Astrocyte (in vitro differentiated cells and primary cell): ENCODE measurements at regions not wholly inside any gene's neighbourhood (a gene's known extent, or its start where the extent isn't known, plus 50 kb on each side); places are given as distances from the start of the nearest gene placed in this dataset.

Experiments used
- DNase-seq: peaks from one replicate; pipeline ENCODE4 v3.0.0-alpha.2; 2010; ENCODE audit warnings: low read depth
- FAIRE-seq: peaks from 2 replicates; lab custom pipeline; 2011; peaks lifted over from hg19 to GRCh38; lab: Jason Lieb, UNC
- H2AFZ ChIP-seq: 2 replicates; pipeline ENCODE4 v1.6.0; 2012; ENCODE audit warnings: low read depth, low read length, inconsistent platforms
- H3K27ac ChIP-seq: 2 replicates; pipeline ENCODE4 v1.5.1; 2011; ENCODE audit warnings: low read depth, low read length, inconsistent platforms
- H3K27me3 ChIP-seq: 2 replicates; pipeline ENCODE4 v1.6.0; 2011; ENCODE audit warnings: low read length, inconsistent platforms; ENCODE audit not compliant: insufficient read depth
- H3K36me3 ChIP-seq: 2 replicates; pipeline ENCODE4 v1.5.1; 2011; ENCODE audit warnings: low read length, inconsistent platforms; ENCODE audit not compliant: insufficient read depth
- H3K4me1 ChIP-seq: 2 replicates; pipeline ENCODE4 v1.5.1; 2011; ENCODE audit warnings: low read length, inconsistent platforms; ENCODE audit not compliant: insufficient read depth
- H3K4me2 ChIP-seq: 2 replicates; pipeline ENCODE4 v1.6.0; 2012; ENCODE audit warnings: low read length, inconsistent platforms
- H3K4me3 ChIP-seq: 2 replicates; pipeline ENCODE4 v1.5.1; 2011; ENCODE audit warnings: low read depth, mild to moderate bottlenecking, low read length, inconsistent platforms; ENCODE audit not compliant: insufficient read depth
- H3K79me2 ChIP-seq: 2 replicates; pipeline ENCODE4 v1.6.0; 2012; ENCODE audit warnings: mild to moderate bottlenecking, low read length, inconsistent platforms; ENCODE audit not compliant: insufficient read depth
- H3K9ac ChIP-seq: 2 replicates; pipeline ENCODE4 v1.6.0; 2012; ENCODE audit warnings: mild to moderate bottlenecking, low read length, inconsistent platforms
- H3K9me3 ChIP-seq: 2 replicates; pipeline ENCODE4 v1.5.1; 2012; ENCODE audit warnings: low read depth, mild to moderate bottlenecking, low read length, inconsistent platforms; ENCODE audit not compliant: insufficient read depth
- H4K20me1 ChIP-seq: 2 replicates; pipeline ENCODE4 v1.6.0; 2012; ENCODE audit warnings: low read length, inconsistent platforms; ENCODE audit not compliant: insufficient read depth
- H3K27ac Mint-ChIP-seq: one replicate; pipeline ENCODE4 v1.8.0; 2021; ENCODE audit warnings: mild to moderate bottlenecking, mixed read lengths; ENCODE audit not compliant: unreplicated experiment
- H3K27me3 Mint-ChIP-seq: one replicate; pipeline ENCODE4 v1.8.0; 2021; ENCODE audit warnings: low read depth, mixed read lengths; ENCODE audit not compliant: unreplicated experiment
- H3K36me3 Mint-ChIP-seq: one replicate; pipeline ENCODE4 v1.8.0; 2021; ENCODE audit warnings: low read depth, mixed read lengths; ENCODE audit not compliant: unreplicated experiment
- H3K4me1 Mint-ChIP-seq: one replicate; pipeline ENCODE4 v1.8.0; 2021; ENCODE audit warnings: low read depth, mixed read lengths; ENCODE audit not compliant: unreplicated experiment
- H3K4me3 Mint-ChIP-seq: one replicate; pipeline ENCODE4 v1.8.0; 2021; ENCODE audit warnings: mild to moderate bottlenecking, moderate library complexity, mixed read lengths; ENCODE audit not compliant: unreplicated experiment
- H3K9me3 Mint-ChIP-seq: one replicate; pipeline ENCODE4 v1.8.0; 2021; ENCODE audit warnings: mild to moderate bottlenecking, mixed read lengths; ENCODE audit not compliant: unreplicated experiment
- EZH2 ChIP-seq: IDR thresholded peaks from 2 replicates; pipeline ENCODE4 v1.6.1; 2012; ENCODE audit warnings: mild to moderate bottlenecking, low read length, inconsistent platforms; ENCODE audit not compliant: insufficient read depth
- TF ChIP-seq, protein P1 (sequence below): IDR thresholded peaks from 2 replicates; pipeline ENCODE4 v1.5.1; 2011; ENCODE audit warnings: low read depth, mild to moderate bottlenecking, inconsistent platforms, low read length, moderate library complexity; ENCODE audit not compliant: insufficient read depth

DNA sequence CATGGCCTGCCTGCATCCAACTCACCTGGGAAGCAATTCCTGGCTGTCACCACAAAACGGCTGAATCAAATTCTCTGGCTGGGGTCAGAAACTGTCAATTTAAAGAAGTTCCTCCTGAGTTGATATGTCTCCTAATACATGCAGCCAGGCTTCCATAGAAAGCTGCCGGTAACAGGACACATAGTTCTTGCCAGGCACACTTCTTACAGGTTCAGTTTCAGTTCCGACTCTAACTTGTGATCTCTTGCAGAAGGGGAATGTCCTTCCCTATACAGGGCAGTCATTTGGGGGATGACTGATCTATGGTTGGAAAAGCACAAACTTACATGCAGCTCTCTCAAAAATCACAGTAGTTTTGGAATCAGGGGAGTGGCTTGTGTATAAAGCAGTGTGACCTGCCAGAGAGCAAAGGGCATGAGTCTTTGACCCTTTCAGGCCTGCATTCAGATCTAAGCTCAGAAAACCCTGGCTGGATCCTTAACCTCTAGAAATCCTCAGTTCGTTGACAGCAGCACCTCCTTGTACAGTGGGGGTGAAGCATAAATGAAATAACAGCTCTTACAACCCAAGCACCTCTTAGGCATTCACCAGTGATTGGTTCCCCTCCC lies 195.6 kb downstream of the SCP2D1 start:
- H3K4me3 Mint-ChIP-seq: no peak overlapping the region
- no peak for TF ChIP-seq EZH2
- TF ChIP-seq, protein P1, sequence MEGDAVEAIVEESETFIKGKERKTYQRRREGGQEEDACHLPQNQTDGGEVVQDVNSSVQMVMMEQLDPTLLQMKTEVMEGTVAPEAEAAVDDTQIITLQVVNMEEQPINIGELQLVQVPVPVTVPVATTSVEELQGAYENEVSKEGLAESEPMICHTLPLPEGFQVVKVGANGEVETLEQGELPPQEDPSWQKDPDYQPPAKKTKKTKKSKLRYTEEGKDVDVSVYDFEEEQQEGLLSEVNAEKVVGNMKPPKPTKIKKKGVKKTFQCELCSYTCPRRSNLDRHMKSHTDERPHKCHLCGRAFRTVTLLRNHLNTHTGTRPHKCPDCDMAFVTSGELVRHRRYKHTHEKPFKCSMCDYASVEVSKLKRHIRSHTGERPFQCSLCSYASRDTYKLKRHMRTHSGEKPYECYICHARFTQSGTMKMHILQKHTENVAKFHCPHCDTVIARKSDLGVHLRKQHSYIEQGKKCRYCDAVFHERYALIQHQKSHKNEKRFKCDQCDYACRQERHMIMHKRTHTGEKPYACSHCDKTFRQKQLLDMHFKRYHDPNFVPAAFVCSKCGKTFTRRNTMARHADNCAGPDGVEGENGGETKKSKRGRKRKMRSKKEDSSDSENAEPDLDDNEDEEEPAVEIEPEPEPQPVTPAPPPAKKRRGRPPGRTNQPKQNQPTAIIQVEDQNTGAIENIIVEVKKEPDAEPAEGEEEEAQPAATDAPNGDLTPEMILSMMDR: no peak

DNA sequence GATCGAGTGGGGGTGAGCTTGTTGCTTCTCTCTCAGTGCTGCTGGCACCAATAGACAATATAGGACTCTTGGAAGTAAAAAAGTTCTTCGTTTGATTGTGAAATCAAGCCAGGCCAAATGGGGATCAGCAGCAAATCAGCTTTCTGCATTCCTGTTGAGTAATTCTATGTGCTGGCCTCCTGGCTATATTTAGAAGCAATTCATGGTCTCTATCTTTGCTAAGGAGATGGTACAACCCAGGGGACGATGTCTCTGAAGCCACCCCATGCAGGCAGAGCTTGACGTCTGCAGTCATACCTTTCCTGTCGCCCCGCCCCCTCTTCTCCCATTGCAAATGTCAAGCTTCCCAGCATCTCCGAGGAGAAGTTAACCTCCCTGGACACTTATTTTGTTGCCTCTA lies 199.1 kb downstream of the SCP2D1 start:
- peaks cover 10% of the 10 kb centered on the region for H3K27me3 Mint-ChIP-seq
- no peak for FAIRE-seq

More for the DNA sequence above, 195.6 kb downstream of the SCP2D1 start:
- DNase-seq (no peak), FAIRE-seq (no peak)
- Histone ChIP-seq H3K4me1 (no peaks in the 10 kb centered on the region), H3K27me3 (no peaks in the 10 kb centered on the region), H3K4me3 (no peak overlapping the region), H2AFZ (no peak overlapping the region), H4K20me1 (no peaks in the 10 kb centered on the region), H3K36me3 (no peaks in the 10 kb centered on the region), H3K79me2 (no peaks in the 10 kb centered on the region), H3K27ac (no peak overlapping the region), H3K9ac (no peak overlapping the region), H3K4me2 (no peak overlapping the region), H3K9me3 (peaks cover 3% of the 10 kb centered on the region)
- Mint-ChIP-seq H3K9me3 (no peaks in the 10 kb centered on the region), H3K27me3 (peaks cover 12% of the 10 kb centered on the region), H3K36me3 (no peaks in the 10 kb centered on the region), H3K4me1 (peaks cover 4% of the 10 kb centered on the region), H3K27ac (no peak overlapping the region)

DNA sequence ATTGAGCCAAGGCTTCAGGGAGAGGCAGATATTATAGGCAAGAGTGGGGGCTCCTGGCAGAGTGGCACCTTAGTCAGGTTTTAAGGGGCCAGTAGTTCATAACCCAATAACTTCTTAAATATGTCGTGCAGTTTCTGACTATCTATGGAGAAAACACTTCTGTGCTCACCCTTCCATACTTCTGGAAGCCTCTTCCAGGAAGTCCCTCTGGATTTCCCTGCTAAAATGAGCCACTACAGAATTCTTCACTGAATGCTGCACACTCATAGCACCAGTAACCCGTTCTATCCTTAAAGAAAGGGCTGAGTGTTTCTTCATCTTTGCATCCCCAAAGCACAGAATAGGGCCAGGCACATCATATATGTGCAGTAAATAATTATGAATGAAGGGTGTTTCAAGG lies 198.5 kb upstream of the SLC24A3 start:
- H3K79me2 ChIP-seq: no peaks in the 10 kb centered on the region
- FAIRE-seq (no peak), DNase-seq (no peak)
- no peak overlapping the region for H3K9ac ChIP-seq
- H3K4me1 ChIP-seq: no peaks in the 10 kb centered on the region
- no peaks in the 10 kb centered on the region for H3K9me3 ChIP-seq
- TF ChIP-seq, protein P1: no peak
- TF ChIP-seq EZH2: no peak
- H3K27me3 ChIP-seq: no peaks in the 10 kb centered on the region
- H3K4me3 ChIP-seq: no peak overlapping the region
- Mint-ChIP-seq H3K27me3 (peaks cover 10% of the 10 kb centered on the region), H3K4me1 (peaks cover 4% of the 10 kb centered on the region), H3K36me3 (no peaks in the 10 kb centered on the region), H3K9me3 (peaks cover 4% of the 10 kb centered on the region), H3K4me3 (no peak overlapping the region), H3K27ac (no peak overlapping the region)
- H3K27ac ChIP-seq: no peak overlapping the region
- no peak overlapping the region for H2AFZ ChIP-seq
- H3K4me2 ChIP-seq: no peak overlapping the region
- no peaks in the 10 kb centered on the region for H3K36me3 ChIP-seq
- H4K20me1 ChIP-seq: no peaks in the 10 kb centered on the region

More for the DNA sequence above, 199.1 kb downstream of the SCP2D1 start:
- Histone ChIP-seq H3K27me3 (no peaks in the 10 kb centered on the region), H3K4me2 (no peak overlapping the region), H3K27ac (no peak overlapping the region), H3K9me3 (no peaks in the 10 kb centered on the region), H4K20me1 (no peaks in the 10 kb centered on the region), H3K4me3 (no peak overlapping the region), H3K36me3 (no peaks in the 10 kb centered on the region), H3K4me1 (no peaks in the 10 kb centered on the region), H2AFZ (no peak overlapping the region), H3K9ac (no peak overlapping the region), H3K79me2 (no peaks in the 10 kb centered on the region)
- H3K9me3 Mint-ChIP-seq: peaks cover 4% of the 10 kb centered on the region
- no peaks in the 10 kb centered on the region for H3K36me3 Mint-ChIP-seq
- TF ChIP-seq, protein P1: no peak
- TF ChIP-seq EZH2: no peak
- no peak overlapping the region for H3K4me3 Mint-ChIP-seq
- peak overlapping the region; percentile 24 for H3K27ac Mint-ChIP-seq
- no peak for DNase-seq
- H3K4me1 Mint-ChIP-seq: peaks cover 4% of the 10 kb centered on the region
